Upper lobe of left lung (tissue), 4 donors: ENCODE measurements at regions not wholly inside any gene's neighbourhood (a gene's known extent, or its start where the extent isn't known, plus 50 kb on each side); places are given as distances from the start of the nearest gene placed in this dataset.

Experiments used
- CTCF ChIP-seq, 6 experiments: fragments of 450-650 bp in 4 of 6; fragments of 200-600 bp in 2 of 6; sonication (generic) in 2 of 6; IDR thresholded peaks; one replicate each; pipeline ENCODE4 v1.5.1; 2016 to 2019; ENCODE audit warnings: antibody characterized with exemption in 6 of 6
- EP300 ChIP-seq, 4 donors: sonication (generic); formaldehyde crosslinking; IDR thresholded peaks; one replicate each; pipeline ENCODE4 v1.5.1; 2017; ENCODE audit warnings: antibody characterized with exemption in 4 of 4, control low read depth in 2 of 4
- POLR2A ChIP-seq, 4 donors: fragments of 450-650 bp; IDR thresholded peaks; one replicate each; pipeline ENCODE4 v1.5.1; 2016 to 2017; ENCODE audit warnings: antibody characterized with exemption in 4 of 4, mild to moderate bottlenecking in 2 of 4

- no peak for TF ChIP-seq POLR2A (IDR thresholded peaks at IDR 0.05)
- no peak for TF ChIP-seq EP300 (IDR thresholded peaks at IDR 0.05)
- TF ChIP-seq CTCF (IDR thresholded peaks at IDR 0.05), result no peak
These were observed 167.9 kb downstream of the FSCB start for GRCh38 chr14:44339231-44339630.
